ENCODE measurements at regions not wholly inside any gene's neighbourhood (a gene's known extent, or its start where the extent isn't known, plus 50 kb on each side); places are given as distances from the start of the nearest gene placed in this dataset.
"Not testable (repeated sequence)": the region's sequence is repeated elsewhere in the genome, so short reads cannot be mapped to it uniquely, and the experiment has no call there.

GRCh38 chr1:65062339-65062738 is 85.7 kb upstream of the AK4 start:
- DNase-seq (ENCODE audit: low read depth, low spot score), result no peak

- DNase-seq (ENCODE audit: low read depth, low spot score), result no peak
These were observed 85.0 kb upstream of the AK4 start for GRCh38 chr1:65063025-65063424.

- no peak for DNase-seq (ENCODE audit: low read depth, low spot score)
These were observed 83.0 kb upstream of the AK4 start for GRCh38 chr1:65064981-65065380.

- peak; percentile 45 for DNase-seq (ENCODE audit: low read depth, low spot score)
These were observed 82.2 kb upstream of the AK4 start for GRCh38 chr1:65065524-65066418.

GRCh38 chr1:65066419-65066765 is 81.6 kb upstream of the AK4 start:
- no peak for DNase-seq (ENCODE audit: low read depth, low spot score)

GRCh38 chr1:65066766-65067490 is 81.1 kb upstream of the AK4 start:
- DNase-seq (ENCODE audit: low read depth, low spot score), result peak; percentile 47

GRCh38 chr1:65067491-65068201 is 80.4 kb upstream of the AK4 start:
- peak; percentile 60 for DNase-seq (ENCODE audit: low read depth, low spot score)

- no peak for DNase-seq (ENCODE audit: low read depth, low spot score)
These were observed 79.6 kb upstream of the AK4 start for GRCh38 chr1:65068202-65069010.

GRCh38 chr1:65069011-65069565 is 78.9 kb upstream of the AK4 start:
- no peak for DNase-seq (ENCODE audit: low read depth, low spot score)

GRCh38 chr1:65072845-65073244 is 75.2 kb upstream of the AK4 start:
- no peak for DNase-seq (ENCODE audit: low read depth, low spot score)

- no peak for DNase-seq (ENCODE audit: low read depth, low spot score)
These were observed 72.7 kb upstream of the AK4 start for GRCh38 chr1:65075123-65075976.

- DNase-seq (ENCODE audit: low read depth, low spot score), result no peak
These were observed 70.6 kb upstream of the AK4 start for GRCh38 chr1:65077369-65077768.

- no peak for DNase-seq (ENCODE audit: low read depth, low spot score)
These were observed 68.1 kb upstream of the AK4 start for GRCh38 chr1:65079941-65080340.

GRCh38 chr1:65082346-65083040 is 65.5 kb upstream of the AK4 start:
- no peak for DNase-seq (ENCODE audit: low read depth, low spot score)

- no peak for DNase-seq (ENCODE audit: low read depth, low spot score)
These were observed 64.6 kb upstream of the AK4 start for GRCh38 chr1:65083263-65083896.

GRCh38 chr1:65084066-65084465 is 63.9 kb upstream of the AK4 start:
- no peak for DNase-seq (ENCODE audit: low read depth, low spot score)

GRCh38 chr1:65087519-65087918 is 60.5 kb upstream of the AK4 start:
- not testable (repeated sequence) for DNase-seq (ENCODE audit: low read depth, low spot score)

- no peak for DNase-seq (ENCODE audit: low read depth, low spot score)
These were observed 57.6 kb upstream of the AK4 start for GRCh38 chr1:65090406-65090805.

GRCh38 chr1:65092691-65093090 is 55.3 kb upstream of the AK4 start:
- no peak for DNase-seq (ENCODE audit: low read depth, low spot score)
